Mucosa of descending colon (tissue), 3 donors: ENCODE measurements at regions not wholly inside any gene's neighbourhood (a gene's known extent, or its start where the extent isn't known, plus 50 kb on each side); places are given as distances from the start of the nearest gene placed in this dataset.

Experiments
- ATAC-seq: fragments of 200-7000 bp; cut with Tn5 transposase; one replicate; pipeline ENCODE4 v1.9.1; 2020; ENCODE audit warnings: mild to moderate bottlenecking, moderate library complexity
- DNase-seq, 3 donors: peaks; one replicate each; pipeline ENCODE4 v3.0.0-alpha.2; 2020
- H3K36me3 ChIP-seq: fragments of 200-600 bp; one replicate; pipeline ENCODE4 v1.8.0; 2021; ENCODE audit warnings: low read depth, mild to moderate bottlenecking
- H3K4me1 ChIP-seq: fragments of 200-600 bp; one replicate; pipeline ENCODE4 v1.8.0; 2021; ENCODE audit warnings: low read depth, mild to moderate bottlenecking
- H3K4me3 ChIP-seq: fragments of 200-600 bp; one replicate; pipeline ENCODE4 v1.8.0; 2021; ENCODE audit warnings: mild to moderate bottlenecking
- H3K9me3 ChIP-seq: fragments of 200-600 bp; one replicate; pipeline ENCODE4 v1.8.0; 2021; ENCODE audit warnings: mild to moderate bottlenecking
- intact Hi-C, 2 donors: fragments of 100-400 bp; cut with DNase I in 1 of 2; cut with micrococcal nuclease in 1 of 2; formaldehyde crosslinking; loops; one replicate each; pipeline versions ENCODE4 v1.11.0 to v1.11.1; 2022; cut with DNase I, micrococcal nuclease
- TF ChIP-seq, protein P1 (sequence below): fragments of 200-600 bp; IDR thresholded peaks from one replicate; pipeline ENCODE4 v1.8.0; 2022; ENCODE audit warnings: antibody characterized with exemption, mild to moderate bottlenecking
- donor health status: DM: no; HTN: no; CAD: no; lungs with moderate emphysema.
- donor health status: DM: no; HTN: no; CAD: no.
- donor health status: DM: no; HTN: yes; CAD: no.

DNA sequence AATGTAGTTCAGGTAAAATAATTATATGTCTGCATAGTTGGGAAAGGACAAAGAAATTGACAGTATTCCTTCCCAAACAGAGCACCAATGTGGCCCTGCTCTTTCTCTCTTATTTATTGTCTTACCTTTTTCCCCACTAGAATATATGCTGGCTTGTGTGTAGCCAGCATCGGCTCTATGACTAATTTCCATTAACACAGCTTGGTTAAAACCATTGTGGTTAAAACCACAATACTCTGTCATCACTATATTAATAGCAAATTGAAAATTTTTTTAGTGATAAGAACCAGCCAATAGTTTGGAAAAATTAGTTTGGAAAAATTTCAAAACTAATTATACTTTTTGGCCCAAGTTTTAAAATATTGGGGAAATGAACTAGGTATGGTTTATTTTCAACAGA is 535.1 kb downstream of the UTRN start:
- TF ChIP-seq, protein P1, sequence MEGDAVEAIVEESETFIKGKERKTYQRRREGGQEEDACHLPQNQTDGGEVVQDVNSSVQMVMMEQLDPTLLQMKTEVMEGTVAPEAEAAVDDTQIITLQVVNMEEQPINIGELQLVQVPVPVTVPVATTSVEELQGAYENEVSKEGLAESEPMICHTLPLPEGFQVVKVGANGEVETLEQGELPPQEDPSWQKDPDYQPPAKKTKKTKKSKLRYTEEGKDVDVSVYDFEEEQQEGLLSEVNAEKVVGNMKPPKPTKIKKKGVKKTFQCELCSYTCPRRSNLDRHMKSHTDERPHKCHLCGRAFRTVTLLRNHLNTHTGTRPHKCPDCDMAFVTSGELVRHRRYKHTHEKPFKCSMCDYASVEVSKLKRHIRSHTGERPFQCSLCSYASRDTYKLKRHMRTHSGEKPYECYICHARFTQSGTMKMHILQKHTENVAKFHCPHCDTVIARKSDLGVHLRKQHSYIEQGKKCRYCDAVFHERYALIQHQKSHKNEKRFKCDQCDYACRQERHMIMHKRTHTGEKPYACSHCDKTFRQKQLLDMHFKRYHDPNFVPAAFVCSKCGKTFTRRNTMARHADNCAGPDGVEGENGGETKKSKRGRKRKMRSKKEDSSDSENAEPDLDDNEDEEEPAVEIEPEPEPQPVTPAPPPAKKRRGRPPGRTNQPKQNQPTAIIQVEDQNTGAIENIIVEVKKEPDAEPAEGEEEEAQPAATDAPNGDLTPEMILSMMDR: no peak
- Histone ChIP-seq H3K36me3 (no peaks in the 10 kb centered on the region), H3K4me3 (no peak overlapping the region), H3K9me3 (no peaks in the 10 kb centered on the region), H3K4me1 (no peaks in the 10 kb centered on the region)
- no peak for ATAC-seq
- intact Hi-C loops: no loop called here
- DNase-seq: no peak

DNA sequence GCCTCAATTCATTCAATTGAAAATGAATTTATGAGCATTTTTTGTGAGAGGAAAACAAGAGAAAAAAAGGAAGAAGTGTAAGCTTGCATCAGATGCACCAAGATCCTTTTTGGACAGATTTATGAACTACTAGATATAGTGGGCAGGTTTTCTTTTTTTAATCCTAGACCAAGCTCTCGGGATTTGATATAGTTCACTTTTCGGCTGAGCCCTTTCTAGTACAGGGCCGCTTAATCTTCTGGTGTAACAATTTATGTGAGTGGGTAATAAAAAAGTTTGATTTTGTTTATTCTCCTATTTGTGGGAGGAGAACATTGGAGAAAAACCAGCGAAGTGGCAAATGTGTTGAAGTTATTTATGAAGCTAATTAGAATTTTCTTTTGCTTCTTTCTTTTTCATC is 538.0 kb downstream of the UTRN start:
- no peaks in the 10 kb centered on the region for H3K9me3 ChIP-seq
- H3K36me3 ChIP-seq: no peaks in the 10 kb centered on the region
- intact Hi-C loops: no loop called here
- DNase-seq (no peak), ATAC-seq (no peak)
- TF ChIP-seq, protein P1: no peak
- H3K4me1 ChIP-seq: no peaks in the 10 kb centered on the region
- H3K4me3 ChIP-seq: no peak overlapping the region

DNA sequence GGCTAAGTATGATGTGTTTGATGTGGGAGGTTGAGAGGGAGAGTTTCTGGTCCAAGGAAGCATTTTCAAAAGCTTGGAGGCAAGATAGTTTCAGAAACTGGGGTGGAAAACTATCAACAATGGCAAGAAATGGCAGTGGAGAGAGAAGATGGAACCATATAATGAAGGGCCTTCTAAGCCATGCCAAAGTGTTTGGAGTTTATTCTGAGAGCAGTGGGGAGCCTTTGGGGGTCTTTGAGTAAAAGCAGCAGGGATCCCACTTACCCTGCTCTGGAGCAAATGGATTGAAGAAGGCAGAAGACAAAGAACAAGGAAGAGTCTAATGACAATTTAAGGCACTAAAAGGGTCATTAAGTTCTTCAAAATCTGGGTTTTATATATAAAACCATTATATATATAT is 538.9 kb downstream of the UTRN start:
- ATAC-seq: no peak
- H3K9me3 ChIP-seq: no peaks in the 10 kb centered on the region
- TF ChIP-seq, protein P1: no peak
- intact Hi-C loops: no loop called here
- no peaks in the 10 kb centered on the region for H3K36me3 ChIP-seq
- H3K4me3 ChIP-seq: no peak overlapping the region
- no peaks in the 10 kb centered on the region for H3K4me1 ChIP-seq
- DNase-seq: no peak

DNA sequence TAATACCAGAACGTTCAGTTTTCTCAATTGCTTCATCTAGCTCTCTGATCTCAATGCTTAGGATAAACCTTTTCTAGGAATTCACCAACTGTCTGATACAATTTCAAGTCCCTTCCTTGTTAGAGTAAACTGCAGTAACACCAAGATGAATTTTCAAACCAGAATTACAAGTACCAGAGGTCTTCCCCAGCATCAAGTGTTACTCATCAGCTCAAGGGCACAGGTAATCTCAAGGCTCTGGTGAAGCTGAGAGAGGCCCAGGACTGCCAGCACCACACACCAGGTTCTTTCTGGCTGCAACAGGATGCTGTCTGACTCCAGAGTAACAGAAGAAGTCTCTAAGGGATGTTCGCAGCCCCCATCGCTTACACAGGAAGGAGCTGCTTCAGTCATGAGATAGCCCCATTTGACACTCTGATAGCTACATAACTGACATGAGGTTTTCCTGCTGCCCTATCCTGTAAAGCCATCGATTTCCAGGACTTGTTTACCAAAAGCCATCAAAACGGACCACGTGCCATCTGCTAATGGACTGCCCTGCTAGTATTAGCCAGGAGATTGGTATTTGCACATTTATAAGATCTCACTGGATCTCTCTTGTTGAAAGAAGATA is 549.4 kb downstream of the UTRN start:
- TF ChIP-seq, protein P1: no peak
- Histone ChIP-seq H3K4me3 (no peak overlapping the region), H3K4me1 (no peaks in the 10 kb centered on the region), H3K9me3 (no peaks in the 10 kb centered on the region), H3K36me3 (no peaks in the 10 kb centered on the region)
- ATAC-seq (no peak), DNase-seq (no peak)
- intact Hi-C loops: no loop called here

DNA sequence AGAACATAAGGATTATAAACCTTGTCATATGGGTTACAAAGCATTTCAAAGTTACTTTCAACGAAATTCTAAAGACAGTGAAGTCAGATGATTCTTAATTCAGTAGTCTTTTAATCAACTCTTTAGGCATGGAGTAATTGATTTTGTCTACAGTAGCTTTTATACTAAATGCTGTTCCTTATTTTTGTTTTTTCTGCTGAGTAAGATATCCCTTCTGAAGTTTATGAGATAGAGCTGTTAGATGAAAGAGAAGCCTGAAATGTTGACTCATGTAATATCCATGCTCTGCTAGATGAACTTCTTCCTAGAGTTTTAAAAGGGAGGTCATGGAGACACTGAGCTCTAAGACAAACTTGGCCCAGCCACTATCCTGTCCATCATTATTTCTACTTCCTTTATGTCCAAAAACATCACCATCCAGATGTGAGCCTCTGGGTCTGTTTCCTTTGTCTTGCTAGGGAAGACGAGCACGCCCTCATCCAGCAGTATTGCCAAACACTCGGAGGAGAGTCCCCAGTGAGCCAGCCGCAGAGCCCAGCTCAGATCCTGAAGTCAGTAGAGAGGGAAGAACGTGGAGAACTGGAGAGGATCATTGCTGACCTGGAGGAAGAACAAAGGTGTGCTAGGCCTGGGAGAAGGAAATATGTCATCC is 550.3 kb downstream of the UTRN start:
- no peak overlapping the region for H3K4me3 ChIP-seq
- TF ChIP-seq, protein P1: no peak
- H3K36me3 ChIP-seq: no peaks in the 10 kb centered on the region
- intact Hi-C loops: no loop called here
- no peaks in the 10 kb centered on the region for H3K9me3 ChIP-seq
- H3K4me1 ChIP-seq: no peaks in the 10 kb centered on the region
- DNase-seq: no peak
- ATAC-seq: no peak

DNA sequence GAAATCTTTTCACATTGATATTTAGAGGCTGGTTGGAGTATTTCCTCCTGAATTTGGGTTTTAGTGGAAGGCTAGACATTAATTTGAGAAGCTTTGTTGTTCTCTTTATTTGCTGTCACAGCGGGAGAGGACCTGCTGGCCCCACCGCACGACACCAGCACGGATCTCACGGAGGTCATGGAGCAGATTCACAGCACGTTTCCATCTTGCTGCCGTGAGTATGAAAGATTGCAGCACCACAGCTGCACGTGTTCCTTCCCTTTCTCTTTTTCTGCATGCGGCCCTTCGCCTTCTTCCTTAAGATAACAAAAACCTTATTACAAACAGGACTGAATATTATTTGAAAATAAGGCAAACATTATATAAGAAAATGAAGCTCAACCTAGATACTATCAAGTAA is 555.5 kb downstream of the UTRN start:
- Histone ChIP-seq H3K36me3 (no peaks in the 10 kb centered on the region), H3K9me3 (no peaks in the 10 kb centered on the region), H3K4me1 (no peaks in the 10 kb centered on the region), H3K4me3 (no peak overlapping the region)
- no peak for DNase-seq
- TF ChIP-seq, protein P1: no peak
- intact Hi-C loops: no loop called here
- ATAC-seq: no peak
